Neural cell (in vitro differentiated cells): ENCODE measurements at regions not wholly inside any gene's neighbourhood (a gene's known extent, or its start where the extent isn't known, plus 50 kb on each side); places are given as distances from the start of the nearest gene placed in this dataset.

ENCODE experiments used
- H2AFZ ChIP-seq: fragments of 200-600, 300-800 bp; sonication (generic), shearing (Covaris generic); 2 replicates; pipeline ENCODE4 v1.6.0; 2014; ENCODE audit warnings: low read depth, mild to moderate bottlenecking, antibody characterized with exemption, low read length, moderate library complexity
- H3F3A ChIP-seq: fragments of 200-600 bp; shearing (Covaris generic); 2 replicates; pipeline ENCODE4 v1.6.1; 2016; ENCODE audit warnings: mild to moderate bottlenecking, moderate library complexity, mixed read lengths, antibody characterized with exemption, low read length; ENCODE audit not compliant: insufficient read depth, poor library complexity, severe bottlenecking
- H3K27ac ChIP-seq: fragments of 200-600, 300-800 bp; sonication (generic), shearing (Covaris generic); 2 replicates; pipeline ENCODE4 v1.5.1; 2014; ENCODE audit warnings: mild to moderate bottlenecking, low read length, moderate library complexity
- H3K27me3 ChIP-seq: fragments of 300-800, 200-600 bp; sonication (generic), shearing (Covaris generic); 2 replicates; pipeline ENCODE4 v1.6.0; 2014; ENCODE audit warnings: mild to moderate bottlenecking, low read depth, low read length, moderate library complexity; ENCODE audit not compliant: insufficient read depth
- H3K36me3 ChIP-seq: fragments of 300-800, 200-600 bp; sonication (generic), shearing (Covaris generic); 2 replicates; pipeline ENCODE4 v1.5.1; 2014; ENCODE audit warnings: mild to moderate bottlenecking, antibody characterized with exemption, low read length, moderate library complexity; ENCODE audit not compliant: insufficient read depth
- H3K4me2 ChIP-seq: fragments of 300-800, 200-600 bp; sonication (generic), shearing (Covaris generic); 2 replicates; pipeline ENCODE4 v1.6.0; 2014; ENCODE audit warnings: mild to moderate bottlenecking, low read length
- H3K4me3 ChIP-seq: fragments of 300-800, 200-600 bp; sonication (generic), shearing (Covaris generic); 2 replicates; pipeline ENCODE4 v1.5.1; 2014; ENCODE audit warnings: mild to moderate bottlenecking, low read length, moderate library complexity
- H3K79me2 ChIP-seq: fragments of 200-600 bp; shearing (Covaris generic); replicated peaks from 2 replicates; pipeline ENCODE4 v1.6.0; 2014; ENCODE audit warnings: mild to moderate bottlenecking, low read length, moderate library complexity; ENCODE audit not compliant: insufficient read depth
- H3K9ac ChIP-seq: fragments of 300-800, 200-600 bp; sonication (generic), shearing (Covaris generic); 2 replicates; pipeline ENCODE4 v1.6.1; 2016; ENCODE audit warnings: mild to moderate bottlenecking, low read length, mixed read lengths
- H3K9me2 ChIP-seq: fragments of 200-600 bp; shearing (Covaris generic); 2 replicates; pipeline ENCODE4 v1.6.1; 2016; ENCODE audit warnings: mild to moderate bottlenecking, low read length, mixed read lengths; ENCODE audit not compliant: insufficient read depth
- H3K9me3 ChIP-seq: fragments of 200-600, 300-800 bp; sonication (generic), shearing (Covaris generic); 2 replicates; pipeline ENCODE4 v1.6.1; 2016; ENCODE audit warnings: mild to moderate bottlenecking, mixed run types, low read length, moderate library complexity, mixed read lengths
- H4K20me1 ChIP-seq: fragments of 200-600 bp; shearing (Covaris generic); 2 replicates; pipeline ENCODE4 v1.6.1; 2016; ENCODE audit warnings: mild to moderate bottlenecking, mixed run types; ENCODE audit not compliant: insufficient read depth
- CTCF ChIP-seq: fragments of 450-650 bp; IDR thresholded peaks from 2 replicates; pipeline ENCODE4 v1.5.1; 2014; ENCODE audit warnings: antibody characterized with exemption, mild to moderate bottlenecking, moderate library complexity; ENCODE audit not compliant: poor library complexity, severe bottlenecking
- EP300 ChIP-seq: fragments of 450-650 bp; conservative IDR thresholded peaks from 2 replicates; pipeline ENCODE4 v1.6.1; 2014; ENCODE audit warnings: antibody characterized with exemption, mild to moderate bottlenecking, moderate library complexity; ENCODE audit not compliant: poor library complexity, severe bottlenecking
- EZH2 ChIP-seq: fragments of 200-600, 300-800 bp; shearing (Covaris generic), sonication (generic); IDR thresholded peaks from 2 replicates; pipeline ENCODE4 v1.6.1; 2014; ENCODE audit warnings: antibody characterized with exemption, low read length, borderline replicate concordance, mild to moderate bottlenecking; ENCODE audit not compliant: insufficient read depth, poor library complexity, severe bottlenecking
- MXI1 ChIP-seq: fragments of 450-650 bp; conservative IDR thresholded peaks from 2 replicates; pipeline ENCODE4 v1.6.1; 2014; ENCODE audit warnings: antibody characterized with exemption, mild to moderate bottlenecking; ENCODE audit not compliant: poor library complexity, severe bottlenecking
- POLR2AphosphoS5 ChIP-seq: IDR thresholded peaks from 2 replicates; pipeline ENCODE4 v1.6.1; 2012
- RAD21 ChIP-seq: fragments of 450-650 bp; conservative IDR thresholded peaks from 2 replicates; pipeline ENCODE4 v1.6.1; 2014; ENCODE audit warnings: antibody characterized with exemption, mild to moderate bottlenecking, moderate library complexity
- SMC3 ChIP-seq: fragments of 450-650 bp; conservative IDR thresholded peaks from 2 replicates; pipeline ENCODE4 v1.6.1; 2014; ENCODE audit warnings: antibody characterized with exemption, mild to moderate bottlenecking, moderate library complexity; ENCODE audit not compliant: poor library complexity
- TAF1 ChIP-seq: IDR thresholded peaks from 2 replicates; pipeline ENCODE4 v1.6.1; 2012; ENCODE audit warnings: low read depth
- TF ChIP-seq, protein P1 (sequence below): IDR thresholded peaks from 2 replicates; pipeline ENCODE4 v1.6.1; 2012; ENCODE audit warnings: borderline replicate concordance

DNA sequence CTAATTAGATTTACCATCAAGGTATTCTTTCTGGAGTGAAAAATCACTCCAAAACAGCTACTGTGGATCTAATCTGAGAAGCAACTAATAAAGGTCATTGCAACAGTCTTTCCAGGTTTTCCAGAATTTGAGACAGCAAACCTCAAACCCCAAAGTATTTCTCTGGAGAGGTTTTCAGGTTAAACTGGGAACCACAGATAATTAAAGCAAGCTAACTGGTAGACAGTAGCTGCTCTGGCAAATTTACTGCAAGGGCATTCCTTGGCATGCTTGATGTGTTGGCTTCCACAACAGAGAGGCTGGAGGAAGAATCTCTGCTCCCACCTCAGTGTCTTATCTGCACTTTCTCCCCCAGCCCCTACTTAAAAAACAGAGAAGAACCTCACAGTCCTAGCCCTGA is 140.0 kb upstream of the NRBF2 start:
- no peak overlapping the region for H3K4me2 ChIP-seq
- H2AFZ ChIP-seq: no peak overlapping the region
- no peak overlapping the region for H3K9ac ChIP-seq
- no peak overlapping the region for H3K27ac ChIP-seq
- no peaks in the 10 kb centered on the region for H3K27me3 ChIP-seq
- no peak overlapping the region for H3K4me3 ChIP-seq
- H3F3A ChIP-seq: no peaks in the 10 kb centered on the region
- no peaks in the 10 kb centered on the region for H4K20me1 ChIP-seq
- H3K79me2 ChIP-seq: no peaks in the 10 kb centered on the region
- TF ChIP-seq MXI1: no peak
- no peak for TF ChIP-seq EZH2
- H3K9me3 ChIP-seq: no peaks in the 10 kb centered on the region
- no peaks in the 10 kb centered on the region for H3K36me3 ChIP-seq
- H3K9me2 ChIP-seq: no peaks in the 10 kb centered on the region

DNA sequence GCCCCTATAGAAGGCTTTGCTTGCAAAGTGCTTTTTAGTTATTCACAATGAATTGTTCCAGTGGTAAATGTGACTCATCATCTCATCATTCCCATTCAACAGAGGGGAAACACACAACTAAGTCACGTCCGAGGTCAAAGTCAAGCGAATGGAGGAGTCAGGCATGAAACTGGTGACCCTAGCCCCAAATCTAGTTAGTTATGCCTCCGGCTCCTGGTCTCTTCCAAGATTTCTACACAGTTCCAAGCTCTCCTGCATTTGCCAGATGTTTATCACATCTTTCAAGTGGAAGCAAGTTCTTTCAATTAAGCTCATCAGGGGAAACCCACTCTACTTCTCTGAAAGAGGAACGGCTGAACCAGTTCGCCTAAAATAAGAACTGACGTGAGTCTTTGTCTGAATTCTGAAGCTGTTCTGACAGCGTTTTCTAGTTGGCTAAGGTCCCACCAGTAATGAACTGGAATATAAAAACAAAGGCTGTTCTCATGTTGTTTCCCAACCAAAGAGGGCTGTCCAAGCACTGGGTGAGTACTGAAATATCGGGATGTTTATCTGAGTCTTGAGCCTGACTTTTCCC is 140.9 kb upstream of the NRBF2 start:
- TF ChIP-seq EP300 (no peak), EZH2 (no peak), SMC3 (no peak), TAF1 (no peak), POLR2AphosphoS5 (no peak), MXI1 (no peak), RAD21 (no peak), CTCF (no peak)
- TF ChIP-seq, protein P1, sequence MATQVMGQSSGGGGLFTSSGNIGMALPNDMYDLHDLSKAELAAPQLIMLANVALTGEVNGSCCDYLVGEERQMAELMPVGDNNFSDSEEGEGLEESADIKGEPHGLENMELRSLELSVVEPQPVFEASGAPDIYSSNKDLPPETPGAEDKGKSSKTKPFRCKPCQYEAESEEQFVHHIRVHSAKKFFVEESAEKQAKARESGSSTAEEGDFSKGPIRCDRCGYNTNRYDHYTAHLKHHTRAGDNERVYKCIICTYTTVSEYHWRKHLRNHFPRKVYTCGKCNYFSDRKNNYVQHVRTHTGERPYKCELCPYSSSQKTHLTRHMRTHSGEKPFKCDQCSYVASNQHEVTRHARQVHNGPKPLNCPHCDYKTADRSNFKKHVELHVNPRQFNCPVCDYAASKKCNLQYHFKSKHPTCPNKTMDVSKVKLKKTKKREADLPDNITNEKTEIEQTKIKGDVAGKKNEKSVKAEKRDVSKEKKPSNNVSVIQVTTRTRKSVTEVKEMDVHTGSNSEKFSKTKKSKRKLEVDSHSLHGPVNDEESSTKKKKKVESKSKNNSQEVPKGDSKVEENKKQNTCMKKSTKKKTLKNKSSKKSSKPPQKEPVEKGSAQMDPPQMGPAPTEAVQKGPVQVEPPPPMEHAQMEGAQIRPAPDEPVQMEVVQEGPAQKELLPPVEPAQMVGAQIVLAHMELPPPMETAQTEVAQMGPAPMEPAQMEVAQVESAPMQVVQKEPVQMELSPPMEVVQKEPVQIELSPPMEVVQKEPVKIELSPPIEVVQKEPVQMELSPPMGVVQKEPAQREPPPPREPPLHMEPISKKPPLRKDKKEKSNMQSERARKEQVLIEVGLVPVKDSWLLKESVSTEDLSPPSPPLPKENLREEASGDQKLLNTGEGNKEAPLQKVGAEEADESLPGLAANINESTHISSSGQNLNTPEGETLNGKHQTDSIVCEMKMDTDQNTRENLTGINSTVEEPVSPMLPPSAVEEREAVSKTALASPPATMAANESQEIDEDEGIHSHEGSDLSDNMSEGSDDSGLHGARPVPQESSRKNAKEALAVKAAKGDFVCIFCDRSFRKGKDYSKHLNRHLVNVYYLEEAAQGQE: no peak
- H3K36me3 ChIP-seq: no peaks in the 10 kb centered on the region
- no peaks in the 10 kb centered on the region for H3K9me3 ChIP-seq
- no peak overlapping the region for H3K27ac ChIP-seq
- no peak overlapping the region for H2AFZ ChIP-seq
- H3K79me2 ChIP-seq: no peaks in the 10 kb centered on the region
- no peak overlapping the region for H3K4me3 ChIP-seq
- H3K27me3 ChIP-seq: no peaks in the 10 kb centered on the region
- H3K9ac ChIP-seq: no peak overlapping the region
- no peaks in the 10 kb centered on the region for H4K20me1 ChIP-seq
- no peak overlapping the region for H3K4me2 ChIP-seq
- H3F3A ChIP-seq: no peaks in the 10 kb centered on the region
- H3K9me2 ChIP-seq: no peaks in the 10 kb centered on the region

DNA sequence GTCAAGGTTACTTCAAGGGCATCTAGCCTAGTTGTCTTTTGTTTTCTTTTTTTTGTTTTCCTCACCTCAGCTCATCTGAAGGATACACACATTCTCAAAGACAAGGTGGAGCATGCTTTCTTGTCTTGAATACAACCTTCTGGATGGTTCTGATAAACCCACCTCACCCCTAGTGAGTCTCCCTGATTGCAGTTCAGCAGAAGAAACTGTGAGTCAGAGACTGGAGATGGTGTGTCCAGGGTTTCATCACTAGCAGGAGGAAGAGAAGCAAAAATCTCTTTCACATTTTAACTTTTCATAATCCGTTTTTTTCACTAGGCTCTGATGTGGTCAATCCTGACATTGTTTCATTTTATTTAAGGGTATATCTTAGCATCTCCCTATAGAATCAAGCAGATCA is 143.0 kb upstream of the NRBF2 start:
- TF ChIP-seq TAF1 (no peak), POLR2AphosphoS5 (no peak), MXI1 (no peak)
- Histone ChIP-seq H3K4me2 (no peak overlapping the region), H3K4me3 (no peak overlapping the region), H2AFZ (no peak overlapping the region), H3K9me3 (no peaks in the 10 kb centered on the region), H3K27ac (no peak overlapping the region), H3K9me2 (no peaks in the 10 kb centered on the region), H3K27me3 (no peaks in the 10 kb centered on the region), H4K20me1 (no peaks in the 10 kb centered on the region), H3F3A (no peaks in the 10 kb centered on the region), H3K9ac (no peak overlapping the region), H3K36me3 (no peaks in the 10 kb centered on the region), H3K79me2 (no peaks in the 10 kb centered on the region)
